HG02610 (cell line): ENCODE measurements at regions not wholly inside any gene's neighbourhood (a gene's known extent, or its start where the extent isn't known, plus 50 kb on each side); places are given as distances from the start of the nearest gene placed in this dataset.
"Not testable (repeated sequence)": the region's sequence is repeated elsewhere in the genome, so short reads cannot be mapped to it uniquely, and the experiment has no call there.

Experiments used
- ATAC-seq: cut with Tn5 transposase; IDR thresholded peaks from one replicate; pipeline ENCODE4 v1.9.1; 2021; ENCODE audit warnings: mild to moderate bottlenecking, moderate library complexity; ENCODE audit not compliant: unreplicated experiment

GRCh38 chr7:115574681-115575291, 455.8 kb downstream of the TFEC start:
- no peak for ATAC-seq

- ATAC-seq, result no peak
Observed at GRCh38 chr7:115572111-115572510, 458.5 kb downstream of the TFEC start.

- no peak for ATAC-seq
Observed at GRCh38 chr7:115561335-115562110, 469.0 kb downstream of the TFEC start.

- no peak for ATAC-seq
Observed at GRCh38 chr7:115559877-115560276, 470.7 kb downstream of the TFEC start.

- no peak for ATAC-seq
Observed at GRCh38 chr7:115558161-115558560, 472.4 kb downstream of the TFEC start.

- not testable (repeated sequence) for ATAC-seq
Observed at GRCh38 chr7:115557296-115557695, 473.3 kb downstream of the TFEC start.

GRCh38 chr7:115552766-115553165, 477.8 kb downstream of the TFEC start:
- ATAC-seq, result no peak

- ATAC-seq, result no peak
Observed at GRCh38 chr7:115549910-115550309, 480.7 kb downstream of the TFEC start.

GRCh38 chr7:115548756-115549155, 481.8 kb downstream of the TFEC start:
- ATAC-seq, result no peak

GRCh38 chr7:115546790-115547189, 483.8 kb downstream of the TFEC start:
- no peak for ATAC-seq

- ATAC-seq, result no peak
Observed at GRCh38 chr7:115533785-115534184, 496.8 kb downstream of the TFEC start.

GRCh38 chr7:115526278-115526677, 504.3 kb downstream of the TFEC start:
- ATAC-seq, result no peak

GRCh38 chr7:115522174-115522573, 508.4 kb downstream of the TFEC start:
- ATAC-seq, result no peak

- ATAC-seq, result no peak
Observed at GRCh38 chr7:115516341-115516740, 514.2 kb downstream of the TFEC start.

GRCh38 chr7:115511330-115511729, 519.2 kb downstream of the TFEC start:
- no peak for ATAC-seq

- ATAC-seq, result no peak
Observed at GRCh38 chr7:115505136-115505535, 525.4 kb downstream of the TFEC start.

GRCh38 chr7:115499956-115500355, 530.6 kb downstream of the TFEC start:
- no peak for ATAC-seq

- no peak for ATAC-seq
Observed at GRCh38 chr7:115496006-115496405, 534.6 kb downstream of the TFEC start.

GRCh38 chr7:115494529-115495147, 535.9 kb downstream of the TFEC start:
- ATAC-seq, result no peak

- no peak for ATAC-seq
Observed at GRCh38 chr7:115493381-115493780, 537.2 kb downstream of the TFEC start.

GRCh38 chr7:115491744-115492380, 538.7 kb downstream of the TFEC start:
- no peak for ATAC-seq

- no peak for ATAC-seq
Observed at GRCh38 chr7:115479448-115479847, 551.1 kb downstream of the TFEC start.
